HG03025 (cell line): ENCODE measurements at regions not wholly inside any gene's neighbourhood (a gene's known extent, or its start where the extent isn't known, plus 50 kb on each side); places are given as distances from the start of the nearest gene placed in this dataset.
A peak's percentile ranks its signal among the peaks of the same experiment; 100 is the strongest.
"Not testable (repeated sequence)": the region's sequence is repeated elsewhere in the genome, so short reads cannot be mapped to it uniquely, and the experiment has no call there.

Source experiments
- ATAC-seq: cut with Tn5 transposase; IDR thresholded peaks from one replicate; pipeline ENCODE4 v1.9.1; 2021; ENCODE audit warnings: mild to moderate bottlenecking, moderate library complexity; ENCODE audit not compliant: unreplicated experiment, low FRiP score

DNA sequence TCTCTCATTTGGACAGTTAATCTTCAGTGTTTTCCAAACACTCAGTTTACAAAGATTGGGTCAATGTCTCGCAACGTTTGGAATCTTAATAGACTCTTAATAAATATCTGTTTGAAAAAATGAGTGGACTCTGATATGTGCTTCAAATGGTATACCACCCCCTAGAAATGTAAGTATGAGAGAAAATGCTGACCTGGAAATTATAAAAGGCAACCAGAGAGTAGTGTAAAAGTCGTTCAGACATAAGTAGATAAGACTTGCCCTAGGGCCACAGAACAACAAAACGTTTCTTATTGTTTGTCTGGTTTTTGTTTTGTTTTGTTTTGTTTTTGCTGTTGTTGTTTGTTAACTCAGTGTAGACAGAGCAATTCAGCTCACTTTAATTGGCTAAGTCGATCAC is 97.4 kb upstream of the SPTLC3 start:
- ATAC-seq, result no peak

DNA sequence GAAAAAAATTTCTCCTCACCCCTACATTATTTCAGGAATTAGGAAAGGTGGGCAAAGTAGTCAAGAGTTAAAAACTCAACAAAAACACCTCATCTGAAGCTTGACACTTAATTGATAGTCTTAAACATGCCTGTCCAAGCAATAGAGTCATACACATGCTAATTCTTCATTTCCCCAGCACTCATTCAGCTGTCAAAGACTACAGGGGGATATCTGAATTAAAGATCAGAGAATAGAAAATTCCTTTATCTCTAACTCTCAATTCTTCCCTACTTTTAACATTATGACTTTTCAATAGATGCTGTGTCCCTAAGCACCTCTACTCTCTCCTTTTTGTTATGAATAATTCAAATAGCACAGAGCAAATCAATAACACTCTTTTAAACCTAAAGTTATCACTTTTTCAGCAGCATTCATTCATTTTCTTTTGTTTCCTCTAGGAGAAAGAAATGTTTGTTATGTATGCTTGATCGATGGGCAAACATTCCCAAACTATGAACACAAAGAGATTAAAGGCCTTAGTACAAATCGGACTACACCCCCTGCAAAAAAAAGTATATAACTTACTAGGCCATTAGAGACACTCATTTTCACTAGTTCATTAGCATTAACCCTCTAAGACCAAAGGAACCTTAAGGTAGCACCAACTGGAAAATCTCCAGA is 94.9 kb upstream of the SPTLC3 start:
- ATAC-seq, result no peak

DNA sequence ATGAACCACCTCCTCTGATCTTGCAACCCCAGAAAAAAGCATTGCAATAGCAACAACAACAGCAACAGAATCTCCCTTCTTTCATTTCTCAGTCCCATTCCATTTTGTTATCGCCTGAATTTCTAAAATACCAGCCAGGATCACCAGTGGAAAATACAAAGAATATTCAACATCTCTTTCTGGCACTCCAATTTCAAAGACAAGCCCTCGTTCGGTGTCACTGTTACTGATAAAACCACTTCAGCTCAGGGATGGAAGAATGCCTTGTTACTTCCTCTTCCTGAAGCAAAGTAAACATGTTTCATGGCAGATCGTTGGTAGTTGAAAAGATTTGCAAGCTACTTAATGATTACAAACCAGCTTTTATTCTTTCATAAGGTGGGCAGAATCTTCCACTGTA is 94.0 kb upstream of the SPTLC3 start:
- no peak for ATAC-seq

DNA sequence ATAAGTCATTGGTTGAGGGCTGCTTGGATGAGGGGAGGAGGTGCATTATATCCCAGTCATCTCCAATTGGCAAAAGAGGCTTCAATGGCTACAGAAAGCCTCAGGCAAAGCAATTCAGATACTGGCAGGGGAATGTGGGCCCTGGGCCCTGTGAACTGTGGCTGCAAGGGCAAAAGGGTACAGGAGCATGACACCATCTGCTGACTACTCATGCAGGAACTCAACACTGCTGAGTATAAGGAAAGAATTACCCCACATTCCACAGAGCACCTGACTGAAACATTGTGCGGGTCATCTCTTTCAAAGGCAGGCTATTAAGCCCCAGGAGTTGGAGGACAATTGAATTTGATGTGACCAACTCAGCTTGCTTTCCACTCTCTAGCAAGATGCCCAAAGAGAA is 92.1 kb upstream of the SPTLC3 start:
- no peak for ATAC-seq

DNA sequence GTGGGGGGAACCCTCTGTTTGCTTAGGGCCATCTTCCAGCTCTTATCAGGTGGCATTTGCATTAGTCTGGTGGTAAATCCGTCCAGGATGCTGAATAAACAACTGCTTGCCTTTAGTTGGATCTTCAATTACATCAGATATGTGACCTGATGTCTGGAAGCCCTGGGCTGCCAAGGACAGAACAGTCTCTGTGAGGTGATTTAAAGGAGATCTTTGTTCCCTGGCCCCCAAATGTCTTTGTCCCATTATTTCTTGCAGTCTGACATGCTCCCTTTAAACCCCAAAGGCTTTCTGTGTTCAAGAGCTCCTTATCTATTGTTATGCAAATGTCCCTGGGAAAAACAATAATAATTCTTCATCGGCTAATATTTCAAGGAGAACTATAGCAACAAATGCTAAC is 84.6 kb upstream of the SPTLC3 start:
- ATAC-seq, result no peak

DNA sequence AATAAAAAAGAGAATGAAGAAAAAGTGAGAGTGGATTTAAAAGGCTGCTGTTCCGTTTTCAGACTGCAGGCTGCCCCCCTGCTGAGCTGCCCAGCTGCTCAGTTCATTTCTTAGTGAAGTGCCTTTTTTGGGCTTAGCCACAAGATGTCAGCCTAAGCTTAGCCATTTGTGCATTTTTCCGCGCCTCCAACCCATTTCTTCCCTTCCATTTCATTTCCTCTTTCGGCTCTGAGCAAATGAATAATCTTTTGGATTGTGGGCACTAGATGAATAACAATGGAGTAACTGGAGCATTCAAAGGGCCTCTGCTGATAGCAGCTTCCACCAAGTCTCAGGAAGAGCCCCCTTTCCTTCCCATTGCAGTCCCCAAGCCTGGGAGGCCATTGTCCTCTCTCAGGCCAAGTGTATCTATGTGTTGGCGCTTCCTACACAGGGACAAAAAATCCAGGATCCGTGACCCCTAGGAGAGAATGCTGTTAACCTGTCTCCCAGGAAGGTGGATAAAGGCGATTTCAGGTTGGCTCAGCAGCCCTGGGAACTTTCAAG is 83.5 kb upstream of the SPTLC3 start:
- peak; percentile 84 for ATAC-seq

DNA sequence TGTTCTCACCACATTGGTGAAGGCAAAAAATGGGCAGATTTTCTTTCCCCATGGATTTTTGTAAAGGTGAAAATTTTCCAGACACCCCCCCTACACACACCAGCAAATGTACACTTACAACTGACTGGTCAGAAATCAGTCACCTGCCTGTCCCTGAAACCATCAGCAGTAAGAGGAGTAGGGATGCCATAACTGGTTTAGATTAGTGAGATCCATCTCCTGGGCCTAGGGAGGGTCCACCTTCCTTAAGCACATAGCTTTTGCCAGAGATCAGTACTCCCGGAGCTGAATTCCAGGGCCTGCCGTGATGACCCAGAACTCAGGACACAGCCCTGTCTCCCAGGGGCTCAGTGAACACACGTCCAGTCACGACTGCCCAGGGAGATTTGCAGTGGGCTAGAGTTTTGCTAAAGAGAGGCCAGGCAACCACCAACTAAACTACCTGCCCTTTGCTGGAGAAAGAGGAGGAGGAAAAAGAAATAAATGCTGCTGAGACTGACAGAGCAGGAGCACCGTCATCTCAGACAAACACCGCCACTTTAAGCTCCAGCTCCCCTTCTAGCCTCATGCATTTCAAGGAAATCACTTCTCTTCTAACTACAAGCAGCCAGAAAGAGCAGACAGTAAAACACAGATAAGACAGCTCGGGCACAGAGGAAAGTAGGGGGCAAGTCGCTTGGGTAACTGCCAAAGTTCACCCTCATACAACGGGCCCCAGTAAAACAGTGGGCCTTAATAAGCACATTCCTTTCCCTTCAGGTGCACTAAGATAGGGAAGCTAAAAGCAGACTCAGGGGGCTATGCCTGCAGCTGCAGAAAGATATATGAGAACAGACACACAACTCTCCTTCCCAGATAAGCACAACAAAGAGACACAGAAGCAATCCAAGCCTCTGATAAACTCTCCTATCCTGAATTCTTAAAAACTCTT is 82.6 kb upstream of the SPTLC3 start:
- no peak for ATAC-seq

DNA sequence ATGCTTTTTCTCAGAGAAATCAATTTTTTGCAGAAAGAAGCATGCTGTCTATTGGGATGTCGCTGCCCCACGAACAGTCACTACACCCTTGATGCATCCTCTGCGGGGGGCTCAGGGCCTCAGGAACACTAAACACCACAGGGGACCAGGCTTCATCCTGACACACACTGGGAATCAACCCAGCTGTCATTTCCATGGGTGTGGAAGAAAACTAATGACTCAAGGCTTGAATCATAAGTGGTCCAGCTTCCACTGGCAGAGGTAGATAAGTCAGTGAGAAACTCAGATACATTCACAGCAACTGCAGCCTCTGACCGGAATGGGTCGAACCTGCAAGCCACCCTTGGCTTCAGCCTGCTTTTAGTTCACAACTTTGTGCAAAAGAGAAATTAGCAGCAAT is 81.3 kb upstream of the SPTLC3 start:
- no peak for ATAC-seq

DNA sequence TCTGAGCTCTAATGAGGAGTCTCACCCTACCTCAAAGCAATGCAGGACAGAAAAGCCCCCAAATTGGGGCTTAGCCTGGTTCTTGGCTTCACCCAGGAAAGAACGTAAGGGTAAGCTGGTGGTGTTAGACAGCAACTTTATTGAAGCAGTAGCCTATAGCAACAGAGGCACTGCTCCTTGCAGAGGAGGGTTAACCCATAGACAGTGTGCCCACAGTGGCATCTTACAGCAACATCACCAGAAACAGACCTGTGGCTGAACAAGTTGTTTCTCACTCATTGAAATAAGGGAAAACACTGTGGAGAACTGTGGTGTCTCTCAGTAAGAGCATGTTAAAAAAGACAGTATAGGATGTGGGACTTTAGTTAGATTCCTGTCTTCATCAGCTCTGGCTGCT is 80.4 kb upstream of the SPTLC3 start:
- no peak for ATAC-seq

DNA sequence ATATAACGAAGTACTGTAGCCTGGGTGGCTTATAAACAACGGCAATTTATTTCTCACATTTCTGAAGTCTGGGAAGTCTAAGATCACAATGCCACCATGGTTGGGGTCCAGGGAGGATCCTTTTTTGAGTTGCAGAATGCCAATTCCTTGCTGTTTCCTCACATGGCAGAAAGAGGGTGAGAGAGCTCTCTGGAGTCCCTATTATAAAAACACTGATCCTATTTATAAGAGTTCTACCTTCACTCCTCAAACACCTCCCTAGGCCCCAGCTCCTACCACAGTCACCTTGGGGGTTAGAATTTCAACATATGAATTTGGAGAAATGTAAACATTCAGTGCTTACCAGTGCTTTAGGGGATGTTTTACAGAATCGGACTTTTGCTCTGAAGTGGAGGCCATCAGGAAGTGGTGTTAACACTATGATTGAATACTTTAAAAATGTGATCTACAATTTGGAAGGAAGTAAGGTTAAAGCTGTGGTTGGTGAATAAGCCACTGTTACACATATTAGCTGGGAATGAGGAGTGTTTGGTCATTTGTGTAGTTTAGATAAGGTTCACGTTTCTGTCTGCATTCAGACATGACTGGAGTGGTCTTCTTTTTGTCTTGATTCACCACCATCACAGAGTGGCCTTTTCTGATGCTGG is 79.9 kb upstream of the SPTLC3 start:
- no peak for ATAC-seq

DNA sequence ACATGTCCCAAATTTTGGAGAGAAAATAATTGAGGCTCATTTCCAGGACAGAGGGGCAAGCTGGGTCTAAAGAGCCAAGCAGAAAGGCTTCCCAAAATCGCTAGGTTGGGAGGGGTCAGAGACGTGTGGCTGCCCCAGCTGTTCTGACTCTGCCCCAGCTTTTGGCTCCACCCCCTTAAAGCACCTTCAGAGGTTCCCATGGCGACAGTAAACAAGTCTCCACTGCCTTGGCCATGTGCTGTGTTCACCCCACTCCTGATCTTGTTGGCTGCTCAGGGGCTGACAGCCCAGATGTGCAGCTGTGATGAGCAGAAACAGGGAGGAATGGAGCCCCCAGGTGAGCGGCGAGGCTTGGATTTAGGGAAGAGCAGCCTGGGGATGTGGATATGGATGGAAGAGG is 72.8 kb upstream of the SPTLC3 start:
- no peak for ATAC-seq

DNA sequence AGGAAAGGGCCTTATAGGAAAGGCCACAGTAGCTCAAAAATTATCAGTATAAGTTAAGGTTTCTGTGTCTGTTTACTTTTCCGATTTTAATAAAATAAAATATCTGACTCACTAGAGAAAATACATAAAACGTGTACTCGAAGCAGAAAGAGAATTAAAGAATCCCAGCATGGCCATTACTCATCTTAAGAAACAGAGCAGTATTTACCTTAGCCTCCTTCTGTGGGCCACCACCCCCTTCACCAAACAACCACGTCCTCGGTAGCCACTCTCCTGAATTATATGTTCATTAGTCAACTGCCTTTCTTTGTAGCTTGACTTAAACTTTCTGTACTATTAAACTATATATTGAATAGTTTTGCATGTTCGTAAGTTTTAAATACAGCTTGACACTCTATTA is 72.2 kb upstream of the SPTLC3 start:
- no peak for ATAC-seq

DNA sequence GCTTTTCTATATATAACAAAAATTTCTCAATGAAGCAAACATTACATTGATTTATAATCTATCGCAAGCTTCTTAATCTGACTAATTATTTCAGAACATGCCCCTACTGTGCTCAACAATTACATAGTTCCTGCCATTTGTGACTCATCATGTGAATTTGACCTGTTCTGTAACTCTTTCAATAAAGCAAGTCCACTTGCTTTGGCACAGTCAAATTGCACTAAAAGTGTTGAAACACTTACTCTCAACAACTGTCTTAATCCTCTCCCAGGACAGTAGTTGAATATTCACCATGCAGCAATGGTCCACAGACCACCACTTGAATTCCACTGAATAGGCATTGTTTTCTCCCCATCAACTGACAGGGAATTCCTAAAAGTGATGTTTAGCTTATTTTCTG is 67.7 kb upstream of the SPTLC3 start:
- no peak for ATAC-seq

DNA sequence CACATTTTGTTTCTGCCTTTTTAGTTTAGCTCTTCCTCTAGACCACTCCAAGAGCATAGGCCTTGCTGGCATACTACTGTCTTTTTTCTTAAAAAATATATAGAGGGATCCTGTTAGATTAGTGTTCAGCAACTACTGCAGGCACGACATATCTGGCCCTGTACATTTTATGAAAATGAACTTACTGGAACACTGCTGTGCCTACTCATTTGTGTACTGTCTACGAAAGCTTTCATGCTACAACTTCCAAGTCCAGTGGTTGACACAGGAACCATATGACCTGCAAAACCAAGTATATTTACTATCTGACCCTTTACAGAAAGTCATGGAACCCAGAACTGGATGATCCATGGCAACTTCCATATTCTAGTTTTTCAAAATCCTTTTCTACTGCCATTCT is 66.6 kb upstream of the SPTLC3 start:
- ATAC-seq, result no peak

DNA sequence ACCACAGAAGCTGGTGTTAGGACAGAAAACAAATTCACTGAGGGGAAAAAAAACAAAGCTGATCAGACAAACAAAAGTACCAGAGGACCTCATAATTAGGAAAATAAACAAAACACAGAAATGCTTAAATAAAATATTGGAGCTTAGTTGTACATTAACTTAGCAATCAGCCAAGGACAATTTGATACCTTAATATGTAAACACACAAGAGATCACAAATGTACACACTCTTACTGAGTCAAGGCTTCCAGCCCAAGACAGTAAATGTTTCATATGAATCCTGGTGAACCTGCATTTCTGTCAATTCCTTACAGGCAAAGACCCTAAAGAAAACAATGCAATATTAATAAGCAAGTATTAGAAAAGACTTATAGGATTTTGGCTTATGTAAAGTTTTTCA is 62.0 kb upstream of the SPTLC3 start:
- ATAC-seq, result no peak

DNA sequence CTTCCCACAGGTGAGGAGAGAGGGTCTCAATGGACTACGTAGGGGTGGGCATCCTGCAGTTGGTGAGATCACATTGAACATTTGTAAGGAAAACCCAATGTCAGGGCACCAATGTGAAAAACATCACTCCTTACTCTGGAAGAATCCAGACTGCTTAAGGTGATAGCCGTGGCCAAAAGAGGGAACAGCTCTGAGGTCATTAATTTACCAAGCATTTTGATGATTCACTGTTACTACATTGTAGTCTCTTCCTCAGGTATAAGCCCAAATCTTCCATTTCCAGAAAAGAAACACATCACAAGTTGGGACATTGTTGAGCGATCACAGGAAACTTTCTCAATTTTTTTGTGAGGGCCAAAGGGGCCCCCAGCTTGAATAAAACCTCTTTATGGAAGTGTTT is 61.1 kb upstream of the SPTLC3 start:
- no peak for ATAC-seq

DNA sequence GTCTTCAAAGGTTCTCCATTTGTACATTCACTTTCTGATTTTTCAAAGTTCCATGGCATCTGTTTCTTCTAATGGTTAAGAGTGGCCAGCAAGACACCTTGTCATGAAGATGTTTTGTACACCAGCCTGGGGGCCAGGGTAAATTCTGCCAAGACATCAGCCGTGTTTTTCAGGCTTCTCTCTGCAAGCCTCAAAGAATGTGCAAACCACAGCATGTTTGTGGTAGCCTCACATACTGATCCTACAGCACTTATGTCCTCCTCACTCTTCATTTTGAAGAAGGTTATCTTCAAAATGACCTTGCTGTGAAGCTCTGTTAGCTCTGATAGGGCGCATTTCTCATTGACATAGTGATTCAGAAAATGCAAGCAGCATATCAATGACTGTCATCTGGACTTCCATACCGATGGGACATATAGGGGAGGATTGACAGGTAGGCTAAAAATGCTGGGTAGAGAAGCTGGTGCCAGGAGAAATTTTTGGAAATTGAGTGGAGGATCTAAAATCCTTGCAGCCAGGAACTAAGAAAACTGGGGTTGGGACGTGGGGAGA is 59.3 kb upstream of the SPTLC3 start:
- no peak for ATAC-seq

DNA sequence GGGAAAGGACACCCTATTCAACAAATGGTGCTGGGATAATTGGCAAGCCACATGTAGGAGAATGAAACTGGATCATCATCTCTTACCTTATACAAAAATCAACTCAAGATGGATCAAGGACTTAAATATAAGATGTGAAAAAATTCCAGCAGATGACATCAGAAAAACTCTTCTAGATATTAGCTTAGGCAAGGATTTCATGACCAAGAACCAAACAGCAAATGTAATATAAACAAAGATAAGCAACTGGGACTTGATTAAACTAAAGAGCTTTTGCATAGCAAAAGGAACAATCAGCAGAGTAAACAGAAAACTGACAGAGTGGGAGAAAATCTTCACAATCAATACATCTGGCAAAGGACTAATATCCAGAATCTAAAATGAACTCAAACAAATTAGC is 54.5 kb upstream of the SPTLC3 start:
- ATAC-seq, result not testable (repeated sequence)

DNA sequence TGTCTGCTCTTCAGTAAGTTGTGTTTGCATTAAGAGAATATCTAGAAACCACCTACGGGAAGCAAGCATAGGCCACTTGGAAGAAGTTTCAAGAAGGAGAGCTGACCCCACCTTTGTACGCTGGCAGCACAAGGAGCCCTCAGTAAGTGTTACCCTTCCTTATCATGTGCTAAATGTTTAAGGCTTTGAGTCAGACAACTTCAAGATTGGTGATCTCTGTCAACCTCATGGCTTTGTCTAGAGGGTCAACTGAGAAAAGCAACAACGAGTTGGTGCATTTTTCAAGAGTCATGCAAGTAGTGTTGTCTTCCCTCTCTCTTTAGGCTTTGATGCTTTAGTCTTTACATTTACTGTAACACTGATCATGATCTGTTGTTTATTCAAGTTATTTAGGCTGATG is 53.2 kb upstream of the SPTLC3 start:
- ATAC-seq, result no peak

DNA sequence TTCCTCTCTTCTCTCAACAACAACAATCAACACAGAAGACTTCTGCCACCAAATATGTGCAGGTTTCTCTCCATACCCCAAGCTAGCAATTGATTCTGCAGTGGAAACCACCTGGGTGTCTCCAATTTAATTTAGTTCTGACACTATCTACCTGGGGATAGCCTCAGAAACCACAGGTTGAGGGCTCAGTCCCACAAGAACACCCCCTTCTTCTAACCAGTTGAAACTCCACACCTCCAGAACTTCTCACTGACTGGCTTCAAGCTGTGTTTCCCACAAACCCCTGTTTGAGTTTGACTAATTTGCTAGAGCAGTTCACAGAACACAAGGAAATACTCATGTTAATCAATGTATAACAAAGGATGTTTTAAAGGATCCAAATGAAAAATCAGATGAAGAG is 52.5 kb upstream of the SPTLC3 start:
- ATAC-seq, result no peak

DNA sequence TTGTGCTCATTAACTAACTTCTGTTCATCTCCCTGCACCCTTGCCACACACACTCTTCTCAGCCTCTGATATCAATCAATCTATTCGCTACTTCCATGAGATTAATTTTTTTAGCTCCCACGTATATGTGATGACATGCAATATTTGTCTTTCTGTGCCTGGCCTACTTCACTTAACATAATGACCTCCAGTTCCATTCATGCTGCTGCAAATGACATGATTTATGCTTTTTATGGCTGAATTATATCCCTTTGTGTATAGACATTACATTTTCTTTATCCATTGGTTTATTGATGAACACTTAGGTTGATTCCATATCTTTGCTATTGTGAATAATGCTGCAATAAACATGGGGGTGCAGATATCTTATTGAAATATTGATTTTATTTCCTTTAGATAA is 50.8 kb upstream of the SPTLC3 start:
- no peak for ATAC-seq
